D721Med (cell line): ENCODE measurements at regions not wholly inside any gene's neighbourhood (a gene's known extent, or its start where the extent isn't known, plus 50 kb on each side); places are given as distances from the start of the nearest gene placed in this dataset.

Experiments used
- DNase-seq: peaks from one replicate; pipeline ENCODE4 v3.0.0; 2011; ENCODE audit warnings: low spot score; ENCODE audit not compliant: insufficient read length
- FAIRE-seq: peaks from 2 replicates; lab custom pipeline; 2011; peaks lifted over from hg19 to GRCh38; lab: Jason Lieb, UNC
- TF ChIP-seq, protein P1 (sequence below): IDR thresholded peaks from 2 replicates; pipeline ENCODE4 v1.5.1; 2012; ENCODE audit warnings: mild to moderate bottlenecking, control low read depth; ENCODE audit not compliant: insufficient read depth; ENCODE audit errors: missing control alignments

DNA sequence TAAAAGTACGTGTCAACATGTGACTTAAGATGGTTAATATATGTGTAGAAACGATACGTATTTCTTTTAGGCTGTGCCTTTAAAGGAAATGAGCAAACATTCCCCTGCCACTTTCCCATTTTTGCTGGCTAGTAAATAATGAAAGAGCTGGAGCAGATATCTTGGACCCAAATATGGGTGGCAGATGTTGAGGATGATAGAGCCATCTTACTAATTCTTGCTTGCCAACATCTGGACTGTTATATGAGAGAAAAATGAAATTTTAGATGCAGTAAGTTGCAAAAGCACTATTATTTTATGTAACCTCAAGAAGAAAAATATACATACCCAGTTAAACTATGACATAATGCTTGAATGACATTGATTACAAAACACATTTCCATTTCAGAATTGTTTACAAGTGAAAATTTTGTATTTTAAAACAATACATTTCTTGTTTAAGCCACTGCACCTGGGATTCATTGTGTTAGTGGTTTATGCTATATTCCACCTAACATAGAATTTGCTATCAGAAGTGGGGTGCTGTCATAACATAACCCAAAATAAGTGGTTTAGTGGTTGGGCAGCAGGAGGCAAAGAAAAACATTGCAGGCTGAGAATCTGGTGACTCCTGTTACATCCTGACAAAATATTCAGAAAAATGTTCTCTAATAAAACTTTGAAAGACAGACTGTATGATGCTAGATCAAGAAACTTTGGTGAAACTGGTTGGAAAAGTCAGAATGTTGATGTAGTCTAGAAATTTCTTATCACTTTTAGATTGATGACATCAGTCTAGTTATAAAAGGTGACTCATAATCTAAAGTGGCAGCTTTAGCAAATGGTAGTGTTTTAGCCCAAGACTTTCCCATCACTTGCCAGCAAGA lies 305.0 kb downstream of the PTEN start:
- DNase-seq (no peak), FAIRE-seq (no peak)
- TF ChIP-seq, protein P1, sequence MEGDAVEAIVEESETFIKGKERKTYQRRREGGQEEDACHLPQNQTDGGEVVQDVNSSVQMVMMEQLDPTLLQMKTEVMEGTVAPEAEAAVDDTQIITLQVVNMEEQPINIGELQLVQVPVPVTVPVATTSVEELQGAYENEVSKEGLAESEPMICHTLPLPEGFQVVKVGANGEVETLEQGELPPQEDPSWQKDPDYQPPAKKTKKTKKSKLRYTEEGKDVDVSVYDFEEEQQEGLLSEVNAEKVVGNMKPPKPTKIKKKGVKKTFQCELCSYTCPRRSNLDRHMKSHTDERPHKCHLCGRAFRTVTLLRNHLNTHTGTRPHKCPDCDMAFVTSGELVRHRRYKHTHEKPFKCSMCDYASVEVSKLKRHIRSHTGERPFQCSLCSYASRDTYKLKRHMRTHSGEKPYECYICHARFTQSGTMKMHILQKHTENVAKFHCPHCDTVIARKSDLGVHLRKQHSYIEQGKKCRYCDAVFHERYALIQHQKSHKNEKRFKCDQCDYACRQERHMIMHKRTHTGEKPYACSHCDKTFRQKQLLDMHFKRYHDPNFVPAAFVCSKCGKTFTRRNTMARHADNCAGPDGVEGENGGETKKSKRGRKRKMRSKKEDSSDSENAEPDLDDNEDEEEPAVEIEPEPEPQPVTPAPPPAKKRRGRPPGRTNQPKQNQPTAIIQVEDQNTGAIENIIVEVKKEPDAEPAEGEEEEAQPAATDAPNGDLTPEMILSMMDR: no peak

DNA sequence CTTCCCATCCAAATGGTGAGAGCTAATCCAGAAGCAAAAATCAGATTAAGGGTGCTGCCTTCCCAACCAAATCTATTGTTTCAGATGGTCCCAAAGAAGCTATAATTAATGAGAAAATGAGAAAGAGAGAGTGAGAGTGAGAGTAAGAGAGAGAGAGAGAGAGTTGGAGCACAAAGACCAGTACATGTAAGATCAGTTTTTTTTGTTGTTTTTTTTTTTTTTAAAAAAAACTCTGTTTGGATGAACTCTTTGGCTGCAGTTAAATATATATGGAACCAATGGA lies 305.6 kb downstream of the PTEN start:
- TF ChIP-seq, protein P1: no peak
- no peak for FAIRE-seq
- no peak for DNase-seq

DNA sequence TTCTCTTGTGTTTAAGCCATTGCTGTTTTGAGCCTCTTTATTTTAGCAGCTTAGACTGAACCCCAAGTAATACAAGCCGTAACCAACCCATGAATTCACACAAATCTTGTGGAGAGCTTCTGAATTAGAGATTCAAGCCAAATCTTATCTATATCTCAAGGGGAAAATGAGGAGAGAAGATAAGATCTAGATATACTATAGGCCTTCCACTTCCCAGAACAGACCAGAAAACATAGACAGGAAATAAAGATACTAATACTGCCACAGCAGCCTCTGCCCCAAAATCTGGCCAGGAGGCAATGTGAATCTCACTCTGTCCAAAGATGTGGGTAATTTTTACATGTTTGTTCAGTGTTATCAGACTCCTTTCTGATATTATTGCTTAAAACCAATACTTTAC lies 307.2 kb downstream of the PTEN start:
- FAIRE-seq: no peak
- TF ChIP-seq, protein P1: no peak
- no peak for DNase-seq

DNA sequence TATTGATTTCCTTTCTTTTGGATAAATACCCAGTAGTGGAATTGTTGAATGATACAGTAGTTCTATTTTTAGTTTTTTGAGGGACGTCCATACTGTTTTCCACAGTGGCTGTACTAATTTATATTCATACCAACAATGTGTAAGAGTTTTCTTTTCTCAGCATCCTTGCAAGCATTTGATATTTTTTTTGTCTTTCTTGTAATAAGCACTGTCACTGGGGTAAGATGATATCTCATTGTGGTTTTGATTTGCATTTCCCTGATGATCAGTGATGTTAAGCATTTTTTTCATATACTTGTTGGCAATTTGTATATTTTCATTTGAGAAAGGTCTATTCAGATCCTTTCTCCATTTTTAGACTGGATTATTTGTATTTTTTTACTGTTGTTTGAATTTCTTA lies 308.7 kb downstream of the PTEN start:
- TF ChIP-seq, protein P1: no peak
- no peak for FAIRE-seq
- DNase-seq: no peak

DNA sequence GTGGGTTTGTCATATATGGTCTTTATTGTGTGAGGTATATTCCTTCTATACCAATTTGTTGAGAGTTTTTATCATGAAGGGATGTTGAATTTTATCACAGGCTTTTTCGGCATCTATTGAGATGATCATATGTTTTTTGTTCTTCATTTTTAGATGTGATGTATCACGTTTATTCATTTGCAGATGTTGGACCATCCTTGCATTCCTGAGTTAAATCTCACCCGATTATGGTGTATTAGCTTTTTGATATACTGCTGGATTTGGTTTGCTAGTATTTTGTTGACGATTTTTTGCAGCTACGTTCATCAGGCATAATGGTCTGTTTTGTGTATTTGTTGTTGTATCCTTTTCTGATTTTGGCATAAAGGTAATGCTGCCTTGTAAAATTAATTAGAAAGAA lies 311.0 kb downstream of the PTEN start:
- FAIRE-seq: no peak
- TF ChIP-seq, protein P1: no peak
- no peak for DNase-seq

DNA sequence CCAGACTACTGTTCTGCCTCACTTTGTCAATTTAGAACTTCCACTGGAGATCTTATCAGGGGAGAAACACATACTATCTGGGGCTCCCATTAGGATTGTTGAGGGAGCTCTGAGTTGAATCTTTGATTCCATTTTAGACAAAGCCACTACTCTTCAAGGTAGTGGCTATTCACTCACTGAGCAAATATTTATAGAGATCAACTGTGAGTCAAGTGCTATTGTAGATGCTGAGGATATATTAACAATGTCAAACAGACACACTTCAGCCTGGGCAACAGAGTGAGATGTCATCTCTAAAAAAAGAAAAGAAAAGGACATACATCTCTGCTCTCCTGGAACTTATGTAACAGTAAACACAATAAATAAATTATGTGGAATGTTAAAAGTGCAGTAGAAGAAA lies 315.3 kb downstream of the PTEN start:
- DNase-seq: no peak
- FAIRE-seq: no peak
- TF ChIP-seq, protein P1: no peak

DNA sequence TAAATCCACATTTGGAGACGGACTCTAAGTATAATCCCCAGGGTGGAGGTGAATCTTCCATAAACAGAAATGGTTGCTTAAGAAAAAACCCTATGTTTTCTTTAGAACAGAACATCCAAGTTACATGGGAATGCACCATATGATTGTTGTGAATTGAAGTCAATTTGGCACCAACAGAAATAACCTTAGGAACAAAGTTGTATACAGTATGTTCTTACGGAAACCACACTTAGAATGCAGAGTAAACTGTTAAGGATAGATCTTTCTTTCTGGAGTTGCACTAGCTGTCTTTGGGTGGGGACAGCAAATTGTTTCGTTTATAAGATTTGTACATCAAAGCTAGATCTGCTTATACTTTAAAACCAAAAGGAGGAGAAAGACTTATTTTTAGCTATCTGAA lies 316.4 kb downstream of the PTEN start:
- TF ChIP-seq, protein P1: no peak
- FAIRE-seq: no peak
- DNase-seq: no peak
